HEK293T (cell line): ENCODE measurements at regions not wholly inside any gene's neighbourhood (a gene's known extent, or its start where the extent isn't known, plus 50 kb on each side); places are given as distances from the start of the nearest gene placed in this dataset.

ENCODE experiments used
- CTCF ChIA-PET: fragments of 350-600 bp; formaldehyde crosslinking; extraction: SDS; loops from one replicate; lab custom pipeline; 2021; ENCODE audit warnings: antibody characterized with exemption, inconsistent platforms; lab: Yijun Ruan, JAX
- POLR2A ChIA-PET: fragments of 350-600 bp; formaldehyde crosslinking; extraction: SDS; loops from one replicate; lab custom pipeline; 2020; ENCODE audit warnings: antibody characterized with exemption, inconsistent platforms; lab: Yijun Ruan, JAX
- DNase-seq: peaks from one replicate; pipeline ENCODE4 v3.0.0; 2012; ENCODE audit warnings: mixed read lengths; ENCODE audit errors: extremely low spot score
- ARNT ChIP-seq: fragments of 450-650 bp; IDR thresholded peaks from 2 replicates; pipeline ENCODE4 v1.6.1; 2017; ENCODE audit warnings: mild to moderate bottlenecking
- BHLHE40 ChIP-seq: fragments of 450-650 bp; IDR thresholded peaks from 2 replicates; pipeline ENCODE4 v1.6.1; 2016; ENCODE audit warnings: mild to moderate bottlenecking, moderate library complexity, borderline replicate concordance
- CTBP1 ChIP-seq: fragments of 450-650 bp; IDR thresholded peaks from 2 replicates; pipeline ENCODE4 v1.6.1; 2016; ENCODE audit warnings: borderline replicate concordance
- ELF4 ChIP-seq: fragments of 450-650 bp; IDR thresholded peaks from 2 replicates; pipeline ENCODE4 v1.6.1; 2017; ENCODE audit warnings: antibody characterized with exemption
- FOXA1 ChIP-seq: fragments of 450-650 bp; IDR thresholded peaks from 2 replicates; pipeline ENCODE4 v1.6.1; 2016; ENCODE audit warnings: mild to moderate bottlenecking
- FOXK2 ChIP-seq: fragments of 450-650 bp; IDR thresholded peaks from 2 replicates; pipeline ENCODE4 v1.6.1; 2016; ENCODE audit warnings: mild to moderate bottlenecking
- FOXM1 ChIP-seq: fragments of 450-650 bp; IDR thresholded peaks from 2 replicates; pipeline ENCODE4 v1.6.1; 2017; ENCODE audit warnings: mild to moderate bottlenecking, borderline replicate concordance
- HDGF ChIP-seq: fragments of 450-650 bp; IDR thresholded peaks from 2 replicates; pipeline ENCODE4 v1.6.1; 2017; ENCODE audit warnings: antibody characterized with exemption, borderline replicate concordance
- L3MBTL2 ChIP-seq: fragments of 450-650 bp; conservative IDR thresholded peaks from 2 replicates; pipeline ENCODE4 v1.6.1; 2016; ENCODE audit warnings: mild to moderate bottlenecking
- LEF1 ChIP-seq: fragments of 450-650 bp; IDR thresholded peaks from 2 replicates; pipeline ENCODE4 v1.6.1; 2017; ENCODE audit warnings: mild to moderate bottlenecking, borderline replicate concordance
- NFRKB ChIP-seq: fragments of 450-650 bp; IDR thresholded peaks from 2 replicates; pipeline ENCODE4 v1.6.1; 2016; ENCODE audit warnings: mild to moderate bottlenecking, moderate library complexity
- PKNOX1 ChIP-seq: fragments of 450-650 bp; IDR thresholded peaks from 2 replicates; pipeline ENCODE4 v1.6.1; 2016
- SP1 ChIP-seq: fragments of 450-650 bp; IDR thresholded peaks from 2 replicates; pipeline ENCODE4 v1.6.1; 2017
- SUZ12 ChIP-seq: fragments of 450-650 bp; IDR thresholded peaks from 2 replicates; pipeline ENCODE4 v1.6.1; 2016; ENCODE audit warnings: mild to moderate bottlenecking
- TARDBP ChIP-seq: fragments of 450-650 bp; IDR thresholded peaks from 2 replicates; pipeline ENCODE4 v1.6.1; 2016
- ZNF384 ChIP-seq: fragments of 450-650 bp; IDR thresholded peaks from 2 replicates; pipeline ENCODE4 v1.6.1; 2016

GRCh38 chr2:152250421-152251100 lies 75.0 kb upstream of the STAM2 start:
- POLR2A ChIA-PET, result no interaction called here
- CTCF ChIA-PET, result interaction anchor here (0.5 kb wide), 1 partner anchor 30 kb away, joined by 3 read pairs; no protein-coding TSS in a partner anchor
- TF ChIP-seq ARNT, result no peak
- TF ChIP-seq L3MBTL2, result no peak
- TF ChIP-seq SP1, result no peak
- no peak for TF ChIP-seq ZNF384
- TF ChIP-seq CTBP1, result no peak
- TF ChIP-seq NFRKB, result no peak
- TF ChIP-seq TARDBP, result no peak
- no peak for TF ChIP-seq FOXK2
- TF ChIP-seq FOXA1, result no peak
- no peak for TF ChIP-seq PKNOX1
- DNase-seq, result no peak

- no peak for TF ChIP-seq CTBP1
- no peak for TF ChIP-seq BHLHE40
- POLR2A ChIA-PET, result no interaction called here
Observed at GRCh38 chr2:152251211-152251610, 75.6 kb upstream of the STAM2 start.

GRCh38 chr2:152251811-152252210 lies 76.2 kb upstream of the STAM2 start:
- ChIA-PET CTCF (no interaction called here), POLR2A (no interaction called here)
- TF ChIP-seq ARNT, result no peak
- DNase-seq, result no peak

More at GRCh38 chr2:152251211-152251610, 75.6 kb upstream of the STAM2 start:
- CTCF ChIA-PET, result no interaction called here
- DNase-seq, result no peak

- CTCF ChIA-PET, result no interaction called here
- POLR2A ChIA-PET, result no interaction called here
- DNase-seq, result no peak
- TF ChIP-seq TARDBP, result no peak
- no peak for TF ChIP-seq CTBP1
- no peak for TF ChIP-seq NFRKB
- no peak for TF ChIP-seq ARNT
- TF ChIP-seq ELF4, result no peak
- no peak for TF ChIP-seq FOXK2
- TF ChIP-seq PKNOX1, result no peak
- TF ChIP-seq HDGF, result no peak
- TF ChIP-seq BHLHE40, result no peak
- TF ChIP-seq LEF1, result no peak
- no peak for TF ChIP-seq L3MBTL2
- no peak for TF ChIP-seq SUZ12
Observed at GRCh38 chr2:152254486-152254885, 78.9 kb upstream of the STAM2 start.

- DNase-seq, result no peak
- CTCF ChIA-PET, result interaction anchor here (1.1 kb wide), 1 partner anchor 229 kb away, joined by 3 read pairs; no protein-coding TSS in a partner anchor
- no peak for TF ChIP-seq ELF4
- TF ChIP-seq LEF1, result no peak
- no peak for TF ChIP-seq FOXM1
- no peak for TF ChIP-seq SP1
- TF ChIP-seq FOXK2, result no peak
- TF ChIP-seq HDGF, result no peak
- no peak for TF ChIP-seq CTBP1
- no peak for TF ChIP-seq PKNOX1
- no peak for TF ChIP-seq NFRKB
- TF ChIP-seq L3MBTL2, result no peak
- TF ChIP-seq ZNF384, result no peak
- TF ChIP-seq FOXA1, result no peak
- no peak for TF ChIP-seq ARNT
- TF ChIP-seq BHLHE40, result no peak
- TF ChIP-seq SUZ12, result no peak
- POLR2A ChIA-PET, result no interaction called here
Observed at GRCh38 chr2:152254976-152255375, 79.4 kb upstream of the STAM2 start.

- ChIA-PET POLR2A (no interaction called here), CTCF (interaction anchor here (1.1 kb wide), 1 partner anchor 230 kb away, joined by 3 read pairs; no protein-coding TSS in a partner anchor)
- TF ChIP-seq L3MBTL2 (no peak), HDGF (no peak), BHLHE40 (no peak), ARNT (no peak), TARDBP (no peak)
- DNase-seq, result no peak
Observed at GRCh38 chr2:152255918-152256317, 79.1 kb upstream of the FMNL2 start.

- CTCF ChIA-PET, result no interaction called here
- POLR2A ChIA-PET, result no interaction called here
- no peak for TF ChIP-seq SUZ12
- no peak for TF ChIP-seq CTBP1
- no peak for TF ChIP-seq FOXM1
- TF ChIP-seq TARDBP, result no peak
- no peak for DNase-seq
Observed at GRCh38 chr2:152260939-152261338, 74.0 kb upstream of the FMNL2 start.
